ENCODE measurements at regions not wholly inside any gene's neighbourhood (a gene's known extent, or its start where the extent isn't known, plus 50 kb on each side); places are given as distances from the start of the nearest gene placed in this dataset.

DNA sequence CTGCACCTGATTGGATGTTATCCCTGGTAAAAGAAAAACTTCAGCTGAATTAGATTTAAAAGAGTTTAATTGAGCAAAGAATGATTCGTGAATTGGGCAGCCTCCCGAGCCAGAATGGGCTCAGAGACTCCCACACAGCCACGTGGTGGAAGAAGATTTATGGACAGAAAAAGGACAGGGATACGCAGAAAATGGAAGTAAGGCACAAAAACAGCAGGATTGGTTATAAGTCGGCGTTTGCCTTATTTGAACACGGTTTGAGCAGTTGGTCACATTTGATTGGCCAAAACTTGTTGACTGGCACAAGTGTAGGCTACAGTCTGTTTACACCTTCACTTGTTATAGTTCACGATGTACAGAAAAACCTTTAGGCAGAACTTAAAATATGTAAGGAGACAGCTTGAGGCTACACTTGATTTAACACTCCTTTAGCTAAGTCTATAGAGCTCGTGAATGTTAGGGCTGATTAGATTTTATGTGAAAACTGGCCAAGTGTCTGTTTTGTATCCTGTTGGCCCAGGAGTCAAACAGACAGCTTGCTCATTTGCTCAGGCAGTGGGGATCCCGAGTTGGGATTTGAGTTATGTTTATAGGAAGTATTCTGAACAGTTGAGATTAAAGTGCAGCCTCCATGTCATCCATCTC is 119.5 kb upstream of the SHISA6 start:
- H3K4me3 ChIP-seq = no peak overlapping the region
- no peak overlapping the region for H3K27ac ChIP-seq
- no peaks in the 10 kb centered on the region for H3K4me1 ChIP-seq
- no peak for DNase-seq
- 44 to 53% methylated on average over 10 of the region's 10 CpGs for WGBS, 2 donors
- no peaks in the 10 kb centered on the region for H3K36me3 ChIP-seq (replicated peaks in 1 of 2; ENCODE audit: insufficient read depth in 1 of 2, low read depth in 2 of 2)
- intact Hi-C loops (cut with DNase I) = no loop called here
- ATAC-seq = no peak
- H3K9me3 ChIP-seq = no peaks in the 10 kb centered on the region
- TF ChIP-seq, protein P1, sequence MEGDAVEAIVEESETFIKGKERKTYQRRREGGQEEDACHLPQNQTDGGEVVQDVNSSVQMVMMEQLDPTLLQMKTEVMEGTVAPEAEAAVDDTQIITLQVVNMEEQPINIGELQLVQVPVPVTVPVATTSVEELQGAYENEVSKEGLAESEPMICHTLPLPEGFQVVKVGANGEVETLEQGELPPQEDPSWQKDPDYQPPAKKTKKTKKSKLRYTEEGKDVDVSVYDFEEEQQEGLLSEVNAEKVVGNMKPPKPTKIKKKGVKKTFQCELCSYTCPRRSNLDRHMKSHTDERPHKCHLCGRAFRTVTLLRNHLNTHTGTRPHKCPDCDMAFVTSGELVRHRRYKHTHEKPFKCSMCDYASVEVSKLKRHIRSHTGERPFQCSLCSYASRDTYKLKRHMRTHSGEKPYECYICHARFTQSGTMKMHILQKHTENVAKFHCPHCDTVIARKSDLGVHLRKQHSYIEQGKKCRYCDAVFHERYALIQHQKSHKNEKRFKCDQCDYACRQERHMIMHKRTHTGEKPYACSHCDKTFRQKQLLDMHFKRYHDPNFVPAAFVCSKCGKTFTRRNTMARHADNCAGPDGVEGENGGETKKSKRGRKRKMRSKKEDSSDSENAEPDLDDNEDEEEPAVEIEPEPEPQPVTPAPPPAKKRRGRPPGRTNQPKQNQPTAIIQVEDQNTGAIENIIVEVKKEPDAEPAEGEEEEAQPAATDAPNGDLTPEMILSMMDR (IDR thresholded peaks at IDR 0.05) = no peak
- TF ChIP-seq POLR2A (IDR thresholded peaks at IDR 0.05) = no peak
- H3K27me3 ChIP-seq = no peaks in the 10 kb centered on the region

DNA sequence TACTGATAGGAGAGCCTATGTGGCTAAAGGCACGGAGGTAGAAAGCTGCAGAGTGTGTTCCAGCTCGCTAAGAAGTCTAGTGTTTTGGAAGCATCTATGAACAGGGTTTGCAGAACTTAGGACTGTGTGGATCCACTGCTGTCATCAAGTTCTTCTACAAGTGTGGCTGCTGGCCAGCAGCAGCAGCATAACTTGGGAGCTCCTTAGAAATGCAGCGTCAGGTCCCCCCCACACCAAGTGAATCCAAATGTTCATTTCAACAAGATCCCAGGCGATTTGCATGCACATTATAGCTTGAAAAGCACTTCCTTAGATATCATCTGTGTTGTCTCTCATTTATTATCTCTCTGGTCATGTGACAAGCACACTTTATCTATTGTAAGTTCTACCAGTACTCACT is 131.9 kb upstream of the SHISA6 start:
- no peak for DNase-seq
- Histone ChIP-seq H3K4me3 (no peak overlapping the region), H3K9me3 (no peaks in the 10 kb centered on the region), H3K36me3 (replicated peaks in 1 of 2; ENCODE audit: insufficient read depth in 1 of 2, low read depth in 2 of 2) (no peaks in the 10 kb centered on the region), H3K27me3 (no peaks in the 10 kb centered on the region), H3K27ac (no peak overlapping the region), H3K4me1 (no peaks in the 10 kb centered on the region)
- intact Hi-C loops (cut with DNase I) = no loop called here
- no peak for TF ChIP-seq POLR2A (IDR thresholded peaks at IDR 0.05)
- TF ChIP-seq, protein P1 (IDR thresholded peaks at IDR 0.05) = no peak
- 57 to 60% methylated on average over 4 of the region's 4 CpGs for WGBS, 2 donors
- no peak for ATAC-seq

DNA sequence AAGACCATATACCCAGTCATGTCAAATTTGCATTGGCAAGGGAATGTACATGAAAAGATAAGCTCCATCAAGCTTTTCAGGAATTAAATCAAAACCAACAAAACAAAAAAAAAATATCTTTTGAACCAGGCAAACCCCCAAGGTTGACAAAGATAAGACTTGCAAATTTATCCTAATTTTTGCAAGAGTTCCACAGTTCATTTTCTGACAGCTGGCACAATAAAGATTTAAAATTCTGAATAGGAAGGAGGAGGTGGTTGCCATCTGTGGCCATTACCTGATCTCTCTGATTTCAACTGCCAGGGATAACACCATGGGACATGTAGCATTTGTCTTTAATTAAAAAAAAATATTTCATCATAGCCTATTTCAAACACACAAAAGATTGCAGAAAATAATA is 135.9 kb upstream of the SHISA6 start:
- Histone ChIP-seq H3K27ac (no peak overlapping the region), H3K27me3 (no peaks in the 10 kb centered on the region), H3K4me1 (no peaks in the 10 kb centered on the region), H3K36me3 (replicated peaks in 1 of 2; ENCODE audit: insufficient read depth in 1 of 2, low read depth in 2 of 2) (no peaks in the 10 kb centered on the region), H3K9me3 (no peaks in the 10 kb centered on the region), H3K4me3 (no peak overlapping the region)
- intact Hi-C loops (cut with DNase I) = no loop called here
- TF ChIP-seq, protein P1 (IDR thresholded peaks at IDR 0.05) = no peak
- TF ChIP-seq POLR2A (IDR thresholded peaks at IDR 0.05) = no peak
- no peak for DNase-seq
- ATAC-seq = no peak

DNA sequence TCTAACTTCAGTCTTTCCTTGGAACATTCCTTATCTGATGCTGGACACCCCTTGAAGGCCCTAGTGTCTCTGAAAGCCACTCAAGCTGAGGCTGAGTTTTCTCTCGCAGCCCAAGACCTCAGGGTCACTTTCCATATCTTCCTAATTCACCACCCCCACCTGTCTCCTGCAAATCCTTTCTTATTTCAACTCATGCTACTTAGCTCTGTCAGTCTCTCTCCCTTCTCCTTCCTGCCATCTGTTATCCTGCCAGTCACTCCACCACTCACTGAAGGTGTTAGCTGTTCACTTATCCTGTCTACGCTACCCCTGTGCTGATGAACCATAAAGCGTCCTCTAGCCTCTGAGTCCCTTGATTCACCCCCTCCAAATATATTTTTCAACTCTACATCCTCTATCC is 143.9 kb upstream of the SHISA6 start:
- intact Hi-C loops (cut with DNase I) = no loop called here
- H3K27ac ChIP-seq = no peak overlapping the region
- DNase-seq (no peak), ATAC-seq (no peak)
- no peaks in the 10 kb centered on the region for H3K27me3 ChIP-seq
- no peaks in the 10 kb centered on the region for H3K9me3 ChIP-seq
- TF ChIP-seq, protein P1 (IDR thresholded peaks at IDR 0.05) = no peak
- no peak for TF ChIP-seq POLR2A (IDR thresholded peaks at IDR 0.05)
- H3K4me1 ChIP-seq = no peaks in the 10 kb centered on the region
- no peak overlapping the region for H3K4me3 ChIP-seq
- H3K36me3 ChIP-seq (replicated peaks in 1 of 2; ENCODE audit: insufficient read depth in 1 of 2, low read depth in 2 of 2) = no peaks in the 10 kb centered on the region
- WGBS, 2 donors = 64 to 69% methylated on average over 3 of the region's 3 CpGs

DNA sequence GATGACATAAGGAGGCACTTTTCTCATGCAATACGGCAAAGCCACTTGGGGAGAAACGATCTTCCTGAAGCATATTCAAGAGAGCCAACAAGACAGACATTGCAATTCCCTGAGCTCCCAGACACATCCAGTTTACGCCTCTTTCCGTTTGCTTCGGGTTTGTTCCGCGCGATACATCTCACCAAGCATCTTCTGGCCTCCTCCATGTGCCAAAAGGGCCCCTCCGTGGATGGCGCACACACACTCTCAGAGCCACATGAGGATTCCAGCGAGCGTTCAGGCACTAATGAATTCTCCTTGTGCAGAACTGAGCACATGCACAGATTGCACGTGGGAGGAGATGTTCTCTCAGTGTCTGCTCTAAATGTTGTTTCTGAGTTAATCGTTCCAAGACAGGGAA is 146.7 kb upstream of the SHISA6 start:
- Histone ChIP-seq H3K4me3 (no peak overlapping the region), H3K36me3 (replicated peaks in 1 of 2; ENCODE audit: insufficient read depth in 1 of 2, low read depth in 2 of 2) (no peaks in the 10 kb centered on the region), H3K9me3 (no peaks in the 10 kb centered on the region), H3K27me3 (no peaks in the 10 kb centered on the region), H3K4me1 (no peaks in the 10 kb centered on the region), H3K27ac (no peak overlapping the region)
- no peak for ATAC-seq
- no peak for DNase-seq
- intact Hi-C loops (cut with DNase I) = no loop called here
- 82 to 85% methylated on average over 13 to 14 of the region's 14 CpGs for WGBS, 2 donors
- TF ChIP-seq, protein P1 (IDR thresholded peaks at IDR 0.05) = no peak
- no peak for TF ChIP-seq POLR2A (IDR thresholded peaks at IDR 0.05)

Measured in body of pancreas (tissue), 4 donors.